HG02870 (cell line): ENCODE measurements at regions not wholly inside any gene's neighbourhood (a gene's known extent, or its start where the extent isn't known, plus 50 kb on each side); places are given as distances from the start of the nearest gene placed in this dataset.

ENCODE experiments used
- ATAC-seq: cut with Tn5 transposase; IDR thresholded peaks from one replicate; pipeline ENCODE4 v1.9.1; 2021; ENCODE audit warnings: mild to moderate bottlenecking, moderate library complexity; ENCODE audit not compliant: unreplicated experiment

GRCh38 chr19:29263305-29264135 is 50.6 kb upstream of the UQCRFS1 start:
- ATAC-seq, result no peak

GRCh38 chr19:29264897-29265296 is 51.9 kb upstream of the UQCRFS1 start:
- ATAC-seq, result no peak

- no peak for ATAC-seq
Measured at GRCh38 chr19:29265436-29265835, 52.5 kb upstream of the UQCRFS1 start.

- no peak for ATAC-seq
Measured at GRCh38 chr19:29266001-29266400, 53.0 kb upstream of the UQCRFS1 start.

- ATAC-seq, result no peak
Measured at GRCh38 chr19:29266603-29267002, 53.7 kb upstream of the UQCRFS1 start.

- no peak for ATAC-seq
Measured at GRCh38 chr19:29267701-29268100, 54.8 kb upstream of the UQCRFS1 start.

GRCh38 chr19:29268103-29268502 is 55.2 kb upstream of the UQCRFS1 start:
- no peak for ATAC-seq

- ATAC-seq, result no peak
Measured at GRCh38 chr19:29268721-29269393, 55.9 kb upstream of the UQCRFS1 start.

GRCh38 chr19:29269641-29270040 is 56.7 kb upstream of the UQCRFS1 start:
- no peak for ATAC-seq

GRCh38 chr19:29271341-29271740 is 58.4 kb upstream of the UQCRFS1 start:
- no peak for ATAC-seq

- no peak for ATAC-seq
Measured at GRCh38 chr19:29271911-29272310, 59.0 kb upstream of the UQCRFS1 start.

GRCh38 chr19:29273000-29273640 is 60.2 kb upstream of the UQCRFS1 start:
- no peak for ATAC-seq

- no peak for ATAC-seq
Measured at GRCh38 chr19:29275266-29275665, 62.3 kb upstream of the UQCRFS1 start.

GRCh38 chr19:29277102-29277501 is 64.2 kb upstream of the UQCRFS1 start:
- peak; percentile 100 for ATAC-seq

- ATAC-seq, result no peak
Measured at GRCh38 chr19:29278716-29279115, 65.8 kb upstream of the UQCRFS1 start.

GRCh38 chr19:29283366-29283765 is 70.4 kb upstream of the UQCRFS1 start:
- no peak for ATAC-seq

GRCh38 chr19:29285187-29285687 is 72.3 kb upstream of the UQCRFS1 start:
- ATAC-seq, result no peak

GRCh38 chr19:29285878-29286277 is 72.9 kb upstream of the UQCRFS1 start:
- ATAC-seq, result no peak

GRCh38 chr19:29287061-29287460 is 74.1 kb upstream of the UQCRFS1 start:
- ATAC-seq, result no peak

- no peak for ATAC-seq
Measured at GRCh38 chr19:29288256-29288655, 75.3 kb upstream of the UQCRFS1 start.

- no peak for ATAC-seq
Measured at GRCh38 chr19:29289020-29289419, 76.1 kb upstream of the UQCRFS1 start.

- ATAC-seq, result no peak
Measured at GRCh38 chr19:29290853-29291252, 77.9 kb upstream of the UQCRFS1 start.
